ENCODE measurements at regions not wholly inside any gene's neighbourhood (a gene's known extent, or its start where the extent isn't known, plus 50 kb on each side); places are given as distances from the start of the nearest gene placed in this dataset.

GRCh38 chr4:148874331-148874730 is 432.1 kb upstream of the NR3C2 start:
- TF ChIP-seq CTCF (IDR thresholded peaks at IDR 0.05) (no peak), POLR2A (IDR thresholded peaks at IDR 0.05; ENCODE audit: low read length) (no peak), GATA3 (IDR thresholded peaks at IDR 0.05; ENCODE audit: borderline replicate concordance) (no peak), EP300 (IDR thresholded peaks at IDR 0.05) (no peak), RCOR1 (IDR thresholded peaks at IDR 0.05; ENCODE audit: low read depth, low read length) (no peak), SMC3 (IDR thresholded peaks at IDR 0.05) (no peak), ZFP36 (IDR thresholded peaks at IDR 0.05; ENCODE audit: borderline replicate concordance, partially characterized antibody) (no peak), RAD21 (conservative IDR thresholded peaks at IDR 0.05 in 1 of 2, IDR thresholded peaks at IDR 0.05 in 1 of 2) (no peak), TFCP2L1 (CRISPR knock-in tag; IDR thresholded peaks at IDR 0.05) (no peak), MAFK (IDR thresholded peaks at IDR 0.05; ENCODE audit: partially characterized antibody) (no peak), NFE2L2 (conservative IDR thresholded peaks at IDR 0.05; ENCODE audit: low read length) (no peak), JUN (IDR thresholded peaks at IDR 0.05) (no peak), CHD2 (IDR thresholded peaks at IDR 0.05; ENCODE audit: low read length, partially characterized antibody) (no peak), RNF2 (IDR thresholded peaks at IDR 0.05; ENCODE audit: borderline replicate concordance, low read depth) (no peak)
